ENCODE measurements at regions not wholly inside any gene's neighbourhood (a gene's known extent, or its start where the extent isn't known, plus 50 kb on each side); places are given as distances from the start of the nearest gene placed in this dataset.

- DNase-seq (ENCODE audit: low read depth, low spot score) = no peak
Observed at GRCh38 chr6:100268326-100268725, 196.4 kb downstream of the SIM1 start.

DNA sequence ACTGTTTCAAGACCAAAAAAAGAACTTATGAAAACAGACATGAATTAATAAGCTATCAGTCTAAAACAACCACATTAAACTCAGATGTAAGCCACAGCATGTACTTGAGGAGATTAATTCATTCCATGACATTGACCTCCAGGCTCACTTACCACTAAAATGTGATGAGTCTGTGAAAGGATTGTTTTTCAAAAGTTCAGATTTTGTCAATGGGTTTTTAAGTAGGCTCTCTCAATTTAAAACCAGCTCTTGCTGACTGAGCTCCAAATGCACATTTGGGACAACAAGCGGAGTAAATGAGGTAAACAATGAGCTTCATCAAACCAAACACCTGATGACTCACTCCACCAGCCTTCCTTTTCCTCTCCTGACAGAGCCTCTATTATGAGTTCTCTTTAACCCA lies 197.0 kb downstream of the SIM1 start:
- DNase-seq (ENCODE audit: low read depth, low spot score) = no peak

DNA sequence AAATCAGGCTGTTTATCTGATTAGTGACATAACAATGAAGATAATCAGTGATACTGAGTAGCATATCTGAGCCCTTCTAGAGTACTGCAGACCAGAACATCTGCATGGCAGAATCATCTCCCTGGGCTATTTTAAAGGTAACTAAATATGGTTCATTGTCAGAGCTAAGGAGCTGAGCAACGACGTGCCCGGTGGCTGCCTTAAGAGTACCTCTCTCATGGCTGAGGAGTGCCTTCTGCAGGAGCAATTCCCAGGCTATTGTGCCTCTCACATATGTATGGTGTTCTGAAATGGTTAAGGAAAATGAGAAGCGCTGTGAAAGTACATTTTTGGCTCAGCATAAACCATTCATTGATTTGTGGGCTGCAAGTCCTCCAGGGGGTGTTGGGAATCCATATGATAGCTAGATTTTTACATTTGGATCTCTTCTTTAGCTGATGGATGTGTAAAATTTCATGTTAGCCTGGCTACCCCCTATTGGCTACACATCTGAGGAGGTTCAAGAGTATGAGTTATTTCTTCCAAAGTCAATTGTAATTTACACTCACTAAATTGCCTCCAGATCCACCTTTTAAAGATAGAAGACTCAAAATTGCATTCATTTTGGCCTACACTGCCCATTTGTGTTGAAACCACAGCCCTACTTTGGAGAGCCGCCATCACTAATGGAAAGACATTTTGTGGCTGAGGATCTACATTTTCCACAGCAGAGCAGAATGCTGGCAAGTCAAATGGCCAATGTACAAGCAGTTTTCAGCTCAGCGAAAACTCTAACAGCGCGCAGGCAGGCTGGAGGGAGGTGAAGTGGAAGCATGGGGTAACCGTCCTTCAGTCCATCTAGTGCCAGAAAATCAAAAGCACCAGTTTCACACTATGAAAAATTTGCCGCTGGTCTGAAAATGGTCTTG lies 198.0 kb downstream of the SIM1 start:
- no peak for DNase-seq (ENCODE audit: low read depth, low spot score)

GRCh38 chr6:100262086-100262485 lies 202.6 kb downstream of the SIM1 start:
- DNase-seq (ENCODE audit: low read depth, low spot score) = no peak

- no peak for DNase-seq (ENCODE audit: low read depth, low spot score)
Observed at GRCh38 chr6:100261486-100261885, 203.2 kb downstream of the SIM1 start.

DNA sequence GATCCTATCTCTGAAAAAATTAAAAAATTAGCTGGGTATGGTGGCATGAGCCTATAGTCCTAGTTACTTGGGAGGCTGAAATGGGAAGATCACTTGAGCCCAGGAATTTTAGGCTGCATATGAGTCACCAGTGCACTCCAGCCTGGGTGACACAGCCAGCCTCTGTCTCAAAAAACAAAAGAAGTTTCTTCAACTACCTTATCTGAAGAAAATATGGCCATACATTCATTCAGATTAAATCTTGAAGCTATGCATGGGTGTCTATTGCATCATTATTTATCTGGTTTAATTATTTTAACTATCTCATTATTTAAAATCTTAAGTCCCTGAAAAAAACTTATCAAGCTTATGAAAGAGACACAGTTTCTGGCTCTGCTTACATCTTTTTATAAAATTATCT lies 204.1 kb downstream of the SIM1 start:
- DNase-seq (ENCODE audit: low read depth, low spot score) = no peak

- no peak for DNase-seq (ENCODE audit: low read depth, low spot score)
Observed at GRCh38 chr6:100259865-100260264, 204.9 kb downstream of the SIM1 start.

DNA sequence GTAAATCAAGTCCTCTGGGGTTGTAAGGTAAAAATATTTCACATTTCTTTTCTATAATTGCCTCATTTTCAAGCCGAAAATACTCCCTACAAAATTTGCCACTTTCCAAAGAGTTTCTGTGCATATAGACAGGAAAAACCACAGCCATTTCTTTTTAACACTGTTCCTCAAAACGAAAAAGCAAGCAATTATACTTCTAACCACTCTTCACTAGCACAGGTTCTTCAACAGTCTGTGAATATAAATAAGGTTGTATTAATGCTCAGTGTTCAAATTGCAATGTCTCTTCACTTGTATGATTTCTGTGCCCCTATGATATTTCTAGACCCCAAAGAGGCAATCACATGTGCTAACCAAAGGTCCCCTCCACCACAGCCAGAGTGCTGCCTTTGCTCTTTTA lies 206.0 kb downstream of the SIM1 start:
- DNase-seq (ENCODE audit: low read depth, low spot score) = no peak

- peak; percentile 27 for DNase-seq (ENCODE audit: low read depth, low spot score)
Observed at GRCh38 chr6:100257793-100258395, 206.8 kb downstream of the SIM1 start.

- DNase-seq (ENCODE audit: low read depth, low spot score) = no peak
Observed at GRCh38 chr6:100255701-100256100, 209.0 kb downstream of the SIM1 start.

DNA sequence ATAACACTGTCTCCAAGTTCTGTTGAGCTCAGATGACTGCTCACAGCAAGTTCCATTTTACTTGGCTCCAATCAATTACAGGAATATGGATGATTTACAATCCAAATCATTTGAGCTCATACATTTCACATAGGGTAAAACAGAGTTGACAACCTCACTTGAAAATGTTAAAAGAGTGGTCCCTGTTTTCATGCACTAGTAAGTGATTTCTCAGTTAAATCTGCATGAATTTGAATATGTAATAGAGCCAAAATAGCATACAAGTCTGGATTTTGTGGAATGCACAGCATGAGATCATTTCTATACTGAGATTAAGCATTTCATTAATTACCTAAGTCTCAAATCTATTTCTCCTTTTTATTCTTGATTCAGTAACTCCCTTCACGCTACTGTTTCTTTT lies 217.6 kb downstream of the SIM1 start:
- DNase-seq (ENCODE audit: low read depth, low spot score) = no peak

- DNase-seq (ENCODE audit: low read depth, low spot score) = no peak
Observed at GRCh38 chr6:100246206-100246605, 218.5 kb downstream of the SIM1 start.

- no peak for DNase-seq (ENCODE audit: low read depth, low spot score)
Observed at GRCh38 chr6:100240798-100241197, 223.9 kb downstream of the SIM1 start.

DNA sequence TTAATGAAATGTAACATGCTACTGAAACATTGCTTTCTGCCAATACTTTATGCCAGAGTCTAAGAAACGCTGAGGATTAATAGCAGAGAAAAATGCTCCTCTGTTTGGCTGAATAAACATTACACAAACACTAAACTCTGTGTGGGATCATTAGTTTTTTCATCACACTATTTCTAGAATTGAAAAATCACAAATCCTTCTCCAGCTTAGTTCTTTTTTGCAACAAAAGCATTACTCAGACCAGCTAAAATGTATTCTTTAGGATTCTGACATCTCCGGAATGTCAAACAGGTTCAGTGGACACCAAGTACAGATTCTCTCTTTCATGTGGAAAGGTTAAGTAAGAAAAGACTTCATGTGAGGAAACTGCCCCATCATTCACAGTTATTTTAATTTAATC lies 226.9 kb downstream of the SIM1 start:
- no peak for DNase-seq (ENCODE audit: low read depth, low spot score)

- no peak for DNase-seq (ENCODE audit: low read depth, low spot score)
Observed at GRCh38 chr6:100236389-100236788, 228.3 kb downstream of the SIM1 start.

DNA sequence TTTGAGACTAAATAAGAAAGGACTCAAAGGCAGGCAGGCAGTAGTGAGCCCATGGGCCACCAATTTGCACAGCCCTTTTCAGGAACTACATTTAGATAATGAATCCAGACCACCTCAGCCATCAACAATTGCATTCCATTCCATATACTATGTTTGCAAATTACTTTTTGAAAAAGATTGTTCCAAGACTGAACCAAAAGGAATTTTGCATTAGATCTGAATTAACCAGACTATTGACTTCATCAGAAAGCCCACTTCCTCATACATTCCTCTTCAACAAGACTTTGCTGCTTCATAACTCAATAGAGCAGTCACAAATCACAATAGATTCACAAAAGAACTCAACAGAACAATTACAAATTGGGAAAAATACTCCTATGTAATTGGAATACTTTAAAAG lies 229.1 kb downstream of the SIM1 start:
- no peak for DNase-seq (ENCODE audit: low read depth, low spot score)

GRCh38 chr6:100234625-100235024 lies 230.1 kb downstream of the SIM1 start:
- DNase-seq (ENCODE audit: low read depth, low spot score) = no peak

DNA sequence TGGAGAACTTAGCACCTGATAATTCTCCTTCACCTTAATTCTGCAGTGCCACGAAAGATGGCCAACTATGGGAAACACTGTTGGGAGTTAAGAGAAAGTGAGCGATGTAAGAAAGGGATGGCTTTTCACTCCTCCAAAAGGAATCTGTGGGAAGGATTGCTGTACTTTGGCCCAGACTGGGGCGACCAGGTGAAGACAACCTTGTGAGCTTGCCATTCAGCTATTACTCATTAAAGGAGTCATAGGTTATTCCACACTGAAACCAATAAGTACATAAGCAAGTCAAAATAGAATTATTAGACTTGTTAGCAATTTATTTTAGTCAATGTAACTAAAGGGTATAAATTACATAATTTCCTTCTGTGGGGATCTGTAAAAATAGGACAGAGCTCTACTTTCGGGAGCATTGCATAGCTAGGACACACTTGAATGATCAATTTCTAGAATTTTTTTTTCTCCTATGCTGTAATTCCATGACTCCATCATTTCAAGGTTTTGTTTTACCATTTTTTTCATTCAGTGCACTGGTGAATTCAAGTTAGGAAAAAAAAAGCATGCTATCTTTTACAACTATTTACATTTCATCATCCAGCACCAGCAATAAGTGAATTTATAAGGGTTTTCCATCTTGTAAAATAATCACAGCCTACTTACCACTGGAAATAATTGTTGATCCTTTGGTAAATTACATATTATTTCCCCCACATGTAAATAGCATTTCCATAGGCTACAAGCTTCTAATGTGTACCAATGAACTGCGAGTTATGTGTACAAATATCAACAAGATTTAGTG lies 231.7 kb downstream of the SIM1 start:
- no peak for DNase-seq (ENCODE audit: low read depth, low spot score)

DNA sequence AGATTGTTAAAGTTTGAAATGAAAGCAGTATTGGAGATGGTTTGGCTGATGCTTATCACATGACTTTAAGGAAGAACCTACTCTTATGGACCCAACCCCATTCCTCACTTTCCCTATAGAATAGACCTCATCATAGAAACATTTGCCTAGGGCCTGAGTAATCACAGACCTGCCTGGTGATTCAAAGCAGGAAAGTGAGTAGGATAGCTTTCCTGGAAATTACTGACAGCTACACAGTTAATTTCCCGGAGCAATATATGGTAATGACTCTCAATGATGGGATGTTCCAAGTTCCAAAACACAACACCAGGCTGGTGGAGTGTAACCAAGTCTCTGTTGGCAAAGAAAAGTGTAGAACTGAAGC lies 233.8 kb downstream of the SIM1 start:
- DNase-seq (ENCODE audit: low read depth, low spot score) = peak; percentile 30

DNA sequence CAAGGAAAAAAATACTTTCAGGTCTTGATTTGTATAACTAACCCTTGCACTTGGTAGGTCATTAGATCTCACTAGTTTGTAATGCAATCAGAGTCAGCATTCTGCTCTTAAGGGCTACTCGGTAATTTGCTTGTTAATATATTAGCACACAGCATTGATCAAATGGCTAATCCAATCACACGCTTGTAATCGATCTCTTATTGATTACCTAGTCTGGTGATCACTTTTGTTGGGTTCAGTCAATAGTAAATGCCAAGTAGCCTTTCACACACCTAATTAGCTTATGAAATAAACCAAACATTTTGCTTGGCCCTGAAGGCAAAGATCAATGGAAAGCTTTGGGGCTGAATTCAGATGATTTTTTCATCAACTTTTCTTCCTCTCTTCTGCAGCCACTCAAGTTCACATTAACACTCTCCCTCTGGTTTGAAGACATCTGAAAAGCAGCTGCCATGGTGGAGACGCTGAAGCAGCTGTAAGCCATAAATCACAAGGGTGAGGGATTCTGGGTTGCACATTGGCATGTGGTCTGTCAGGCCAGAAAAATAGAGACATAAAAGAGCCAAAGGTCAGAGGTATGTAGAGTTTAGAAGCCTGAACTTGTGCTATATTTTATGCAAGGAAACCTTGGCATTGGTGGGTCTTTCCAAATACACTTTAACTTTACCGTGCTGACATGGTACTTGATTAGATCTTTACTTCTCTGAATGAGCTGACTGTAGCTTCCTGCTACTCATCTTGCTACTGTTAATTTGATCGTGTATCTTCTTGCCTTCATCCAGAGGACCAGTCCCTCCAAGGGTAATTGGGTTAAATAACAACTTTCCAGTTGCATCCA lies 234.4 kb downstream of the SIM1 start:
- no peak for DNase-seq (ENCODE audit: low read depth, low spot score)

- DNase-seq (ENCODE audit: low read depth, low spot score) = no peak
Observed at GRCh38 chr6:100229512-100229911, 235.2 kb downstream of the SIM1 start.

Data from pulmonary artery endothelial cell (primary cell).